Central memory CD8-positive, alpha-beta T cell (primary cell): ENCODE measurements at regions not wholly inside any gene's neighbourhood (a gene's known extent, or its start where the extent isn't known, plus 50 kb on each side); places are given as distances from the start of the nearest gene placed in this dataset.
"Not testable (repeated sequence)": the region's sequence is repeated elsewhere in the genome, so short reads cannot be mapped to it uniquely, and the experiment has no call there.

Source experiments
- ATAC-seq: fragments of 150-1000 bp; cut with Tn5 transposase; replicated peaks from 2 replicates; pipeline ENCODE4 v1.10.0; 2022; ENCODE audit warnings: mild to moderate bottlenecking, moderate FRiP score, moderate number of reproducible peaks; ENCODE audit not compliant: poor library complexity, severe bottlenecking; ENCODE audit errors: extremely low read depth
- DNase-seq, 2 donors: peaks; one replicate each; pipeline ENCODE4 v3.0.0; 2021; ENCODE audit warnings: low spot score in 2 of 2
- H3K27ac Mint-ChIP-seq: one replicate; pipeline ENCODE4 v1.8.0; 2022; ENCODE audit warnings: low read depth, mild to moderate bottlenecking, moderate library complexity, mixed read lengths
- H3K27me3 Mint-ChIP-seq: one replicate; pipeline ENCODE4 v1.8.0; 2022; ENCODE audit warnings: mixed read lengths
- H3K36me3 Mint-ChIP-seq: one replicate; pipeline ENCODE4 v1.8.0; 2022; ENCODE audit warnings: mild to moderate bottlenecking, moderate library complexity, mixed read lengths; ENCODE audit not compliant: insufficient read depth
- H3K4me1 Mint-ChIP-seq: one replicate; pipeline ENCODE4 v1.8.0; 2022; ENCODE audit warnings: mixed read lengths
- H3K4me3 Mint-ChIP-seq: one replicate; pipeline ENCODE4 v1.8.0; 2022; ENCODE audit warnings: mild to moderate bottlenecking, moderate library complexity, mixed read lengths
- H3K9me3 Mint-ChIP-seq: one replicate; pipeline ENCODE4 v1.8.0; 2022; ENCODE audit warnings: mixed read lengths

DNA sequence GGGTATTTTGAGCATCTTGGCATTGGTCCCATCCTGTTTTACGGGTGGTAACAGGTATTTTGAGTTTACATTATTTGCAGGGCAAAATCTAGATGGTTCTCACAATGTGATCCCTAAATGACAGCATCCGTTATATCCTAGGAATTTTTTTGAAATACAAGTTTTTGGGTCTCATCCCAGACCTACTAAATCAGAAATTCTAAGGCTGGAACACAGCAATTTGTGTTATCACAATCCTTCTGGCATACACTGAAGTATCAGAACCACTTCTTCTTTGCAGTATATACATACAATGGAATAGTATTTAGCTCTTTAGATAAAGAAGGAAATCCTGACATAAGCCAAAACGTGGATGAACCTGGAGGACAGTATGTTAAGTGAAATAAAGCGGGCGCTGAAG is 104.1 kb upstream of the LSM6 start:
- peaks cover 2% of the 10 kb centered on the region for H3K36me3 Mint-ChIP-seq
- no peak overlapping the region for H3K27ac Mint-ChIP-seq
- DNase-seq, result no peak
- H3K4me3 Mint-ChIP-seq, result no peak overlapping the region
- no peaks in the 10 kb centered on the region for H3K4me1 Mint-ChIP-seq
- peaks cover 16% of the 10 kb centered on the region for H3K27me3 Mint-ChIP-seq
- ATAC-seq, result no peak
- no peaks in the 10 kb centered on the region for H3K9me3 Mint-ChIP-seq

DNA sequence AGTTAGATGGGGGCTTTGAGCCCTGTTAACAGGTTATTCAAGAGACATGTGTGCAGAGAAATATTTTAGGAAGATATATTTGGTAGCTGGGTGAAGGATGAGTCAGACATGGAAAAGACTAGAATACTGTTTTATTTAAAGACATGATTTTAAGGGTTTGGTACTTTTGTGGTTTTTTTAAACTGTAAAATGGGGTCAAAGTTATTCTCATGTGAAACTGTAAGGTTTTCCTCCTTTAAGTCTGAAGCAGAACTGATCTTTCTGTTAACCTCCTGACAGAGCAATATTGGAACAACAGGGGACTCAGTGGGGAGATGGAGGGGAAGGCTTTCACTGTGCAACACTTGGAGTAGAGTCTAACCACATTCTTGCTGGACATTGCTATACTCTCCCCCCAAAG is 112.4 kb upstream of the LSM6 start:
- Mint-ChIP-seq H3K27me3 (peaks cover 48% of the 10 kb centered on the region), H3K4me3 (no peak overlapping the region), H3K27ac (no peak overlapping the region), H3K9me3 (no peaks in the 10 kb centered on the region), H3K36me3 (peaks cover 3% of the 10 kb centered on the region), H3K4me1 (peaks cover 4% of the 10 kb centered on the region)
- ATAC-seq (no peak), DNase-seq (no peak)

DNA sequence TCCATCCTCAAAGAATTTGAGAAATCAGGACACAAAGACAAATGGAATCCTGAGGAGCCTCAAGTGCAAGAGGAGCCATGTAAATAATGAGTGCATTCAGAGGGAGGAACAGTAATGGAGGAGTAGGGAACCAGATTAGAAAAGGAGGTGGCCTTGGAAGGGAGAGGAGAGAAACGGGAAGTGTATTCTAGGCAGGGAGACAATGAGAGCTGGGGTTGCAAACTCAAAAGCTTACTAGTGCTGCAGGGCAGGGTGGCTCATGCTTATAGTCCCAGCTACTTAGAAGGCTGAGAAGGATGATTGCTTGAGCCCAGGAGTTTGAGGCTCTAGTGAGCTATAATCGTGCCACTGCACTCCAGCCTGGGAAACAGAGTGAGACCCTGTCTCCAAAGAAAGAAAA is 113.2 kb upstream of the LSM6 start:
- H3K9me3 Mint-ChIP-seq, result no peaks in the 10 kb centered on the region
- no peak for DNase-seq
- ATAC-seq, result no peak
- peaks cover 2% of the 10 kb centered on the region for H3K36me3 Mint-ChIP-seq
- peaks cover 4% of the 10 kb centered on the region for H3K4me1 Mint-ChIP-seq
- H3K4me3 Mint-ChIP-seq, result no peak overlapping the region
- H3K27ac Mint-ChIP-seq, result no peak overlapping the region
- peaks cover 45% of the 10 kb centered on the region for H3K27me3 Mint-ChIP-seq

DNA sequence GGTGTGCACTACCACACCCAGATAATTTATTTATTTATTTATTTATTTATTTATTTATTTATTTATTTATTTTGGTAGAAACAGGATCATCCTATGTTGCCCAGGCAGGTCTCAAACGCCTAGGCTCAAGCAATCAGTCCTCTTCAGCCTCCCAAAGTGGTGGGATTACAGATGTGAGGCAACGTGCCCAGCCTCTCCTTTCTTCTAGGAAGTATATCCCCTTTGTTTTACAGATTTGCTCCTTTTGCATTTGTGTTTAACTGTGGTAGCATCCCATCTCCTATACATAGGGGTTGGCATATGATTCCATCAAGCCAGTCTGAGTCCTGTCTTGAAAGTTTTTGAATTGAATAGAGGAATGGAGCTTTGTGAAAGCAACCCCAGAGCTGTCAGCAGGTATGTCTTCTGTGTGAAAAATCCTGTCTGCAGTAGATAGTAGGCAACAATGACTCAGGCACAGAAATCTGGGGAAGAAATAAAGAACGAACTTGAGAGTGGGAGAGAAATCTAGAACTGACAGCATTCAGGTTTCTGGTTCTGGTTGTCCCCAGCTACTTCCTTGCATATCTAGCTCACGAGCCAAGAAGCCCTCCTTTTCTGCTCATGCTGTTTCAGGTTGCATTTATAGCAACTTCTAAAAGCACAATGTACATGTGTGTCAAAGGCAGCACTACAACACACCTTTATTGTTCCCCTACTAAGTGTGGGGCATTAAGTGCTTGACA is 113.7 kb upstream of the LSM6 start:
- ATAC-seq, result no peak
- Mint-ChIP-seq H3K36me3 (peaks cover 2% of the 10 kb centered on the region), H3K27ac (no peak overlapping the region), H3K4me1 (peaks cover 4% of the 10 kb centered on the region), H3K9me3 (no peaks in the 10 kb centered on the region), H3K4me3 (no peak overlapping the region), H3K27me3 (peaks cover 39% of the 10 kb centered on the region)
- DNase-seq, result no peak

DNA sequence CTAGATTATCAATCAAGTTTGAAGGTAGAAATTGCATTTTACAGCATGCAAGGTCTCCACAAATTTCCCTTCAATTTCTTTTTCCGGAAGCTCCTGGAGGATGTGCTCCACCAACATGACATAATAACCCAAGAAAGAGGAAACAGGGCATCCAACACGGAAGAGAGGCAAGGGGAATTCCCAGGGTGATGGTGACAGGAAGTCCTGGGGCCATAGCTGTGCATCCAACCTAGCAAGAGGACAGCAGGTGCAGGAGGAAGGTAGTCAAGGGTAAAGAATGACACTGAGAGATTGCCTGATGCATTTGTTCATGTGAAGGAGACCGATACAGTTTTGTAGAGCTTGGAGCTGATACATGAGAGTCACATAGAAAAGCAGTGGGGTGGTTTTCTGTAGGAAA is 115.7 kb upstream of the LSM6 start:
- Mint-ChIP-seq H3K27me3 (peaks cover 36% of the 10 kb centered on the region), H3K4me3 (no peak overlapping the region), H3K4me1 (peaks cover 4% of the 10 kb centered on the region), H3K9me3 (no peaks in the 10 kb centered on the region), H3K27ac (no peak overlapping the region), H3K36me3 (peaks cover 2% of the 10 kb centered on the region)
- DNase-seq (no peak), ATAC-seq (no peak)

DNA sequence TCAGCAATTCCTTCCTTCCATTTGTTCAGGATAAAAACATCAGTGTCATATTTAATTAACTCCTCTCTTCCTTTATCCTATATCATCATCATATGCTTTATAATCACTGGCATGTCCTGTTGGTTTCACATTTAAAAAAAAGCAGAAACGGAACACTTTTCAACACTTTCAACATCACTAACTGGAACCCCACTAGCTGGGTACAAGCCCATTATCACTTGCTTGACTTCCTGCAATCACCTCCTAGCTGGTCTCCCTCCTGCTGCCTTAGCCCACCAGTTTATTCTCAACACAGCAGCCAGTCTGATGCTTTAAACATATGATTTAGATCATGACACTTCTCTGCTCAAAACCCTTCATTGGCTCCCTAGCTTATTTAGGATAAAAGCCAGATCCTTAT is 116.4 kb upstream of the LSM6 start:
- no peak for DNase-seq
- no peak for ATAC-seq
- Mint-ChIP-seq H3K4me1 (peaks cover 4% of the 10 kb centered on the region), H3K27me3 (peaks cover 35% of the 10 kb centered on the region), H3K36me3 (peaks cover 2% of the 10 kb centered on the region), H3K4me3 (no peak overlapping the region), H3K9me3 (no peaks in the 10 kb centered on the region), H3K27ac (no peak overlapping the region)

DNA sequence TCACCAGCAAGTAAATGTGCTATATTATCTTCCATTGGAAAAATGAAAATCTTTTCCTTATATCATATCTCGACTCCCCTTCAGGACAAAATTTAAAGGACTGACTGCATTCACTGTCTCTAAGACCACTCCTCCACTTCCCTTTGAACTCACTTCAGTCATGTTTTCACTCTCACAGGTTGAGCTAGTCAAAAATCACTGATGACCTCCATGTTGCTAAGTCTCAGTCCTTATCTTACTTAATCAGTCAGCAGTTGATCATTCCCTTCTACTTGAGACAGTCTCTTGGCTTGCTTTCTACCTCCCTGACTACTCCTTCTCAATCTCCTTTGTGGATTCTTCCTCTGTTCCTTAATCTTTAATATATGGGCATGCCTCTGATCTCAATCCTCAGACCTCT is 117.0 kb upstream of the LSM6 start:
- Mint-ChIP-seq H3K27ac (no peak overlapping the region), H3K36me3 (peaks cover 2% of the 10 kb centered on the region), H3K27me3 (peaks cover 28% of the 10 kb centered on the region), H3K4me3 (no peak overlapping the region), H3K9me3 (no peaks in the 10 kb centered on the region), H3K4me1 (peaks cover 4% of the 10 kb centered on the region)
- no peak for ATAC-seq
- no peak for DNase-seq

DNA sequence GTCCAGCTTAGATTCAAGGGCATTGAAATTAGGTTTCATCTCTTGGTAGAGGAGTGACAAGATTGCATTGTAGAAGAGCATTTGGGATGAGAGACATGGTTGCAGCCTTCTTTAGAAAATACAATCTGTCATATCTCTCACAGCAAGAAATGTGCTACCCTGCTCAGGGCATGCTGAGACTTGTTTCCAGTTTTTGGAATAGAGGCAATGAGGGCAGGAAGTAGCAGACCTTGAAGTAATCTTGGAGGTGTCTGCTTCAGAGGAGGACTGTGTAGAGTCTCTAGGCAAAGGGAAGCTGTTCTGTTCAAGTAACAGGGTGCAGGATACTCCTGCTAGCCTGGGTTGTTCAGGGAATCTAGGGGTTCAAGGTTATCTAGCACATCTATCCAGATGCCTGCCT is 116.1 kb upstream of the ZNF827 start:
- no peaks in the 10 kb centered on the region for H3K4me1 Mint-ChIP-seq
- no peak overlapping the region for H3K27ac Mint-ChIP-seq
- ATAC-seq (no peak), DNase-seq (no peak)
- H3K9me3 Mint-ChIP-seq, result no peaks in the 10 kb centered on the region
- H3K27me3 Mint-ChIP-seq, result no peaks in the 10 kb centered on the region
- no peak overlapping the region for H3K4me3 Mint-ChIP-seq
- H3K36me3 Mint-ChIP-seq, result no peaks in the 10 kb centered on the region

DNA sequence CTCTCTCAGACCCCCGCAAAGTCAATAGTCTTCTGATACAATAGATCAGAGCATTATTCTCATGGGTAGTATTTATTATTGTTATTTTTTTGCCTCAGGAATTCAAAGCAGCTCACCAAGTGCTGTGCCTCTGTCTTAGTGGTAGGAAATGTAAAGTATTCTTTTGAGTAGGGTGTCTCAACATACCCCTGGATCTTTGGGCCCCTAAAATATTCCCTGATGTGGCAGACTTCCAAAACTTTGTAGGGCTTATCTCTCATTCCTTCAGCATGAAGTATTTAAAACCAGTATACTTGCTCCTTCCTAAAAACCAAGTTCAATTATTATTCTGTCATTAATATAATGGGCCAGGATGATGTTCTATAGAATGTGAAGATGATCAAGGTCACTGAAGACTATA is 115.3 kb upstream of the ZNF827 start:
- Mint-ChIP-seq H3K4me3 (no peak overlapping the region), H3K27me3 (peaks cover 2% of the 10 kb centered on the region), H3K4me1 (no peaks in the 10 kb centered on the region)

DNA sequence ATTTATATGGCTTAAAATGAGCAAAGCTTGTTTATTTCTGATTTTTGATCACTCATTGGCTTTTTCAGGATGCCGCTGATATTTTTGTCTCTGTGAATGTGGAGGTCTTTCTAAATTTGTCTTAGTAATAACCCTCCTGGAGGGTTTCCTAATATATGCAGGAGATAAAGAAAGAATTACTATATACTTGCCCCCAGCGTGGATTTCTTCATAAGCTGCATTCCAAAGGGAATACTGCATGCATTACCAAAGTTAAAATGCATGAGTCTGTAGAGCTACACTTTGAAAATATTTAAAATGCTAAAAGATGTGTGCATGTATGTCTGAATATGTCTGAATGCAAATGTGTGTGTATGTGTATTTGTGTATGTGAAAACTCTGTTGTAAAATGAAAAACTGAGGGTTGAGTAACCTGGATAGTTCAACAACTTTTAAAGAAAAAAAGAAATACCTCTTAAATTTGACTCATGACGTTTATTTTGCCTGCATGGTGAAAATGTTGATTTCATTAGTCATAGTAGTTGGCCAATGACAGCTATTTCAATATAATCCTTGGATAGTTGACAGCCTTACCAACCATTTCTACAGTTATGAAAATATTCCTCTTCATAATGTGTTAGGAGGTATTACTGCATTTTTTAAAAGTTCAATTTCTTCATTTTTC is 113.2 kb upstream of the ZNF827 start:
- ATAC-seq (no peak), DNase-seq (no peak)
- peaks cover 9% of the 10 kb centered on the region for H3K9me3 Mint-ChIP-seq
- H3K36me3 Mint-ChIP-seq, result no peaks in the 10 kb centered on the region
- no peak overlapping the region for H3K4me3 Mint-ChIP-seq
- H3K4me1 Mint-ChIP-seq, result no peaks in the 10 kb centered on the region
- H3K27ac Mint-ChIP-seq, result no peak overlapping the region
- H3K27me3 Mint-ChIP-seq, result peaks cover 19% of the 10 kb centered on the region

More for the DNA sequence above, 115.3 kb upstream of the ZNF827 start:
- Mint-ChIP-seq H3K36me3 (no peaks in the 10 kb centered on the region), H3K27ac (no peak overlapping the region), H3K9me3 (peaks cover under 1% of the 10 kb centered on the region)
- ATAC-seq (no peak), DNase-seq (no peak)

DNA sequence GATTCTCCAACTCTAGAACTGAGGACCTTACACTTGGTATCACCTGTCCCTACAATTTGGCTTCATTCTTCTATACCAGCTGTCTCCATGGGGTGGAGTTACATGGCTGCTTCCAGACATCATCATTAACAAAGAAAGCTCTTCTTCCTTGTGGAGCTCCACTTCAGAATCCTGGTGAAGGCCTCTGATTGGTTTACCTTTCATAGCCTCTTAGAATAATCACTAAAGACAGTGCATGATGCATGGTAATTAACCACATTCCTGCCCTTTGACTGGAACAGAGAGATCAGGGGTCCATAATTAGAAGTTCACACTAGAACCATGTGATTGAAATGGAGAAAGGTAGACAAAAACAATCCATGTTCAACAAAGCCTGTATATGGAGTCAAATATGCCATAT is 112.6 kb upstream of the ZNF827 start:
- ATAC-seq, result no peak
- peaks cover 25% of the 10 kb centered on the region for H3K27me3 Mint-ChIP-seq
- no peak overlapping the region for H3K4me3 Mint-ChIP-seq
- H3K9me3 Mint-ChIP-seq, result peaks cover 9% of the 10 kb centered on the region
- H3K27ac Mint-ChIP-seq, result no peak overlapping the region
- no peak for DNase-seq
- H3K4me1 Mint-ChIP-seq, result no peaks in the 10 kb centered on the region
- H3K36me3 Mint-ChIP-seq, result no peaks in the 10 kb centered on the region

DNA sequence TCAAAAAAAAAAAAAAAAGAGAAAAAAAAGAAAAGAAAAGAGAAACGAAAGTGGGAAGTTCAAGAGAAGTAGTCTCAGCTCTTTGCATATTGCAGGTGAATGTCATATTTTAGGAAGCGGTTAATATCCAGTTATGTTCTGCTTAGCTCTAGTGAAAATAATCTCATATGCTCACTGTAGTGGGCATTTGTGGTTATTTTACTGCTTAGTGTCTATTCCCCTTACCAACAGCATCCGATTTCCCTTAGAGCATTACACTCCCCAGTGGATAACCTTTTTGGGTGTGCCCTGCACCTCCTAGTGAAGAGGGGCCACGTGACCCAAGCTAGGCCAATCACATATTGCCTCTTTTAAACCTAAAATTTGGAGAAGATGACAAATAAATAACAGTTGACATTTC is 111.2 kb upstream of the ZNF827 start:
- Mint-ChIP-seq H3K9me3 (peaks cover 9% of the 10 kb centered on the region), H3K27me3 (peaks cover 39% of the 10 kb centered on the region), H3K4me1 (no peaks in the 10 kb centered on the region), H3K4me3 (no peak overlapping the region), H3K27ac (no peak overlapping the region), H3K36me3 (no peaks in the 10 kb centered on the region)
- no peak for ATAC-seq
- DNase-seq, result no peak

DNA sequence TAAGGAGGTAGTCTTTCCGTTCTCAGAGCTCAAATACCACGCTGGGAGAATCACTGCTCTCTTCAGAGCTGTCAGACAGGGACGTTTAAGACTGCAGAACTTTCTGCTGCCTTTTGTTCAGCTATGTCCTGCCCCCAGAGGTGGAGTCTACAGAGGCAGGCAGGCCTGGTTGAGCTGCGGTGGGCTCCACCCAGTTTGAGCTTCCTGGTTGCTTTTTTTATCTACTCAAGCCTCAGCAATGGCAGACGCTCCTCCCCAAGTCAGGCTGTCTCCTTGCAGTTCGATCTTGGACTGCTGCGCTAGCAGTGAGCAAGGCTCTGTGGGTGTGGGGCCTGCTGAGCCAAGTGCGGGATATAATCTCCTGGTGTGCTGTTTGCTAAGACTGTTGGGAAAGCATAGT is 109.1 kb upstream of the ZNF827 start:
- not testable (repeated sequence) for H3K4me1 Mint-ChIP-seq, H3K9me3 Mint-ChIP-seq, H3K4me3 Mint-ChIP-seq, H3K27ac Mint-ChIP-seq, DNase-seq, H3K36me3 Mint-ChIP-seq, ATAC-seq
- H3K27me3 Mint-ChIP-seq, result peaks cover 52% of the 10 kb centered on the region
